ENCODE measurements at regions not wholly inside any gene's neighbourhood (a gene's known extent, or its start where the extent isn't known, plus 50 kb on each side); places are given as distances from the start of the nearest gene placed in this dataset.

GRCh38 chr2:120497261-120497977, 151.5 kb downstream of the INHBB start:
- Histone ChIP-seq H3K27me3 (no peaks in the 10 kb centered on the region), H3K9me3 (no peaks in the 10 kb centered on the region), H3K4me1 (ENCODE audit: control insufficient read depth in 1 of 2, insufficient read depth in 1 of 2, low read depth in 1 of 2, low read length in 1 of 2) (no peaks in the 10 kb centered on the region), H3K36me3 (no peaks in the 10 kb centered on the region), H3K4me3 (ENCODE audit: low read depth in 1 of 2, low read length in 1 of 2) (no peak overlapping the region), H3K27ac (no peak overlapping the region)
- TF ChIP-seq CTCF (IDR thresholded peaks at IDR 0.05) = no peak

DNA sequence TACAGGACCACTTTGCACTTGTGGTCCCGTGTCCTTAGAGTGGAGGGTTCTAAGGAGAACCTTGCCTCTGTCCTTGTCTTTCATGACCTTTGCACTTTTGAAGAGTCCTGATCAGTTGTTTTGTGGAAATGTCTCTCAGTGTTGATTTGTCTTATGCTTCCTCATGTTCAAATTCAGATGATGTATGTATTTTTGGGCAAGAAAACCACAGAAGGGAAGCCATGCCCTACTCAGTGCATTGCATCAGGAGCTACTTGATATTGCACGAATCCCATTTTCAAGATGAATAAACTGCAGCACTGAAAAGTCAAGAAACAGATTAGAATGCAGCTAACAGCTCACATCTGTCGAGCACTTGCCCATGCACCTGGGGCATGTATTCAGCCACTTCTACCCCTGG, 152.2 kb downstream of the INHBB start:
- H3K27ac ChIP-seq = no peak overlapping the region
- no peaks in the 10 kb centered on the region for H3K4me1 ChIP-seq (ENCODE audit: control insufficient read depth in 1 of 2, insufficient read depth in 1 of 2, low read depth in 1 of 2, low read length in 1 of 2)
- TF ChIP-seq CTCF (IDR thresholded peaks at IDR 0.05) = no peak
- no peak overlapping the region for H3K4me3 ChIP-seq (ENCODE audit: low read depth in 1 of 2, low read length in 1 of 2)
- H3K9me3 ChIP-seq = no peaks in the 10 kb centered on the region
- H3K27me3 ChIP-seq = no peaks in the 10 kb centered on the region
- no peaks in the 10 kb centered on the region for H3K36me3 ChIP-seq

- no peak overlapping the region for H3K27ac ChIP-seq
- H3K36me3 ChIP-seq = no peaks in the 10 kb centered on the region
- H3K4me3 ChIP-seq (ENCODE audit: low read depth in 1 of 2, low read length in 1 of 2) = no peak overlapping the region
- no peaks in the 10 kb centered on the region for H3K4me1 ChIP-seq (ENCODE audit: control insufficient read depth in 1 of 2, insufficient read depth in 1 of 2, low read depth in 1 of 2, low read length in 1 of 2)
- H3K9me3 ChIP-seq = no peaks in the 10 kb centered on the region
- no peaks in the 10 kb centered on the region for H3K27me3 ChIP-seq
- no peak for TF ChIP-seq CTCF (IDR thresholded peaks at IDR 0.05)
Observed at GRCh38 chr2:120498576-120499394, 152.8 kb downstream of the INHBB start.

DNA sequence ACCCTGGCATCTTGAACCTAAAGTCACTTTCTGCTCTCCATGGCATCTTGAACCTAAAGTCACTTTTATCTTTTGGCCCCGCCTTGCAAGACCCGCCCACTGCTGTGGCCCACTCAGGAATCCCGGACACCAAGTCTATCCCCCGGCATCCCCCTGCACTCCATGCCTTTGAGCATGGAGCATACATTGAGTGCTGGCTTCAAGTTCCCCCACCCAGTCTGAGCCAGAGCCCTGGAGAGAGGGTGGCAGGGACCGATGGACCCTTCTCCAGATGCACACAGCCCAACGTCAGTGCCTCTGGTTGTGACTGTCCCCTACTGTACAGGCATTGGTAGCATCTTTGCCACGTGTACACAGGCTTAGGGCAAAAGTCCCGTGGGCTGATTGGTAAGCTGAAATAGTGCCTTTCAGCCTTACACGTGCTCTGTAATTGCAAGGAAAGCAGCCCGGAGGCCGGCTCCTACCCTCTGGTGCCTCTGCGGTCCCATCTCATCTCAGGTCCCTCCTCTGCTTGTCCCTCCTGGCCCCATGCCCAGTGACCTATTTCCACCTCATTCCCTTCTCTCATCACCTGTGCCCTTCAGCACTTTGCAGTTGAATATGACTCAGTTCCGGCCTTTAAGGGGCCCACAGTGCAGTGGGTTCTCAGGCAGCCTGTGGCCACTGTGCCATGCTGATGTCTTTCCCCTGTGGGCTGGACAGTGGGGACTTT, 154.0 kb downstream of the INHBB start:
- TF ChIP-seq CTCF (IDR thresholded peaks at IDR 0.05) = no peak
- H3K9me3 ChIP-seq = no peaks in the 10 kb centered on the region
- H3K4me1 ChIP-seq (ENCODE audit: control insufficient read depth in 1 of 2, insufficient read depth in 1 of 2, low read depth in 1 of 2, low read length in 1 of 2) = no peaks in the 10 kb centered on the region
- no peaks in the 10 kb centered on the region for H3K36me3 ChIP-seq
- no peak overlapping the region for H3K27ac ChIP-seq
- H3K4me3 ChIP-seq (ENCODE audit: low read depth in 1 of 2, low read length in 1 of 2) = no peak overlapping the region
- H3K27me3 ChIP-seq = no peaks in the 10 kb centered on the region

GRCh38 chr2:120501591-120501990, 155.7 kb downstream of the INHBB start:
- Histone ChIP-seq H3K4me3 (ENCODE audit: low read depth in 1 of 2, low read length in 1 of 2) (no peak overlapping the region), H3K4me1 (ENCODE audit: control insufficient read depth in 1 of 2, insufficient read depth in 1 of 2, low read depth in 1 of 2, low read length in 1 of 2) (no peaks in the 10 kb centered on the region), H3K36me3 (no peaks in the 10 kb centered on the region), H3K9me3 (no peaks in the 10 kb centered on the region), H3K27me3 (no peaks in the 10 kb centered on the region), H3K27ac (no peak overlapping the region)
- no peak for TF ChIP-seq CTCF (IDR thresholded peaks at IDR 0.05)

Measured in neutrophil (primary cell).